Hippocampal formation (tissue), 2 donors: ENCODE measurements at regions not wholly inside any gene's neighbourhood (a gene's known extent, or its start where the extent isn't known, plus 50 kb on each side); places are given as distances from the start of the nearest gene placed in this dataset.
"Not testable (repeated sequence)": the region's sequence is repeated elsewhere in the genome, so short reads cannot be mapped to it uniquely, and the experiment has no call there.

Experiments used
- DNase-seq, 2 donors: peaks; one replicate each; lab custom pipeline; 2025; lab: John Stamatoyannopoulos, UW

GRCh38 chr13:80552851-80553440 is 212.0 kb upstream of the SPRY2 start:
- no peak for DNase-seq

- no peak for DNase-seq
These were observed 210.9 kb upstream of the SPRY2 start for GRCh38 chr13:80551650-80552497.

GRCh38 chr13:80550971-80551441 is 210.1 kb upstream of the SPRY2 start:
- DNase-seq = no peak

- DNase-seq = no peak
These were observed 208.0 kb upstream of the SPRY2 start for GRCh38 chr13:80548915-80549314.

GRCh38 chr13:80547885-80548825 is 207.2 kb upstream of the SPRY2 start:
- DNase-seq = no peak

GRCh38 chr13:80547341-80547740 is 206.4 kb upstream of the SPRY2 start:
- DNase-seq = no peak

GRCh38 chr13:80533175-80533574 is 192.2 kb upstream of the SPRY2 start:
- DNase-seq = no peak

GRCh38 chr13:80530902-80531301 is 190.0 kb upstream of the SPRY2 start:
- DNase-seq = no peak

GRCh38 chr13:80530191-80530590 is 189.3 kb upstream of the SPRY2 start:
- no peak for DNase-seq

GRCh38 chr13:80529734-80530133 is 188.8 kb upstream of the SPRY2 start:
- DNase-seq = no peak

- DNase-seq = no peak
These were observed 187.8 kb upstream of the SPRY2 start for GRCh38 chr13:80528733-80529132.

- DNase-seq = no peak
These were observed 186.5 kb upstream of the SPRY2 start for GRCh38 chr13:80527400-80527799.

- DNase-seq = no peak
These were observed 183.7 kb upstream of the SPRY2 start for GRCh38 chr13:80524447-80525215.

- no peak for DNase-seq
These were observed 182.2 kb upstream of the SPRY2 start for GRCh38 chr13:80523134-80523533.

GRCh38 chr13:80522463-80522862 is 181.5 kb upstream of the SPRY2 start:
- not testable (repeated sequence) for DNase-seq

- no peak for DNase-seq
These were observed 176.0 kb upstream of the SPRY2 start for GRCh38 chr13:80516818-80517348.

GRCh38 chr13:80515296-80515695 is 174.4 kb upstream of the SPRY2 start:
- no peak for DNase-seq

GRCh38 chr13:80513196-80513595 is 172.3 kb upstream of the SPRY2 start:
- DNase-seq = no peak

- no peak for DNase-seq
These were observed 169.8 kb upstream of the SPRY2 start for GRCh38 chr13:80510686-80511085.

GRCh38 chr13:80509264-80509663 is 168.3 kb upstream of the SPRY2 start:
- no peak for DNase-seq

GRCh38 chr13:80508031-80508430 is 167.1 kb upstream of the SPRY2 start:
- no peak for DNase-seq
